ENCODE measurements at regions not wholly inside any gene's neighbourhood (a gene's known extent, or its start where the extent isn't known, plus 50 kb on each side); places are given as distances from the start of the nearest gene placed in this dataset.
"Not testable (repeated sequence)": the region's sequence is repeated elsewhere in the genome, so short reads cannot be mapped to it uniquely, and the experiment has no call there.

DNA sequence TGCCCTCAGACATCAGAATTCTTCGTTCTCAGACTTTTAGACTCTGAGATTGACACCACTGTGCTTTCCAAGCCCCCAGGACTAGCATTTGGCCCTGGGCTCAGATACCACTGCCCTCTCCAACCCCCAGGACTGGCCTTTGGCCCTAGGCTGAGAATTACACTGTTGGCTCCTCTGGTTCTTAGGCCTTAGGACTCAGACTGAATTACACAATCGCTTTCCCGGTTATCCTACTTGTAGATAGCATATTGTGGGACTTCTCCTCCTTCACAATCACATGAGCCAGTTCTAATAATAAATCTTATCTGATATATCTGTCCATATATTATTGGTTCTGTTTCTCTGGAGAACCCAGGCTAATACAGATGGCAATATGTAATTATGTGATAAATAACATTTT, 1725.5 kb downstream of the GRIK2 start:
- no peak for DNase-seq

DNA sequence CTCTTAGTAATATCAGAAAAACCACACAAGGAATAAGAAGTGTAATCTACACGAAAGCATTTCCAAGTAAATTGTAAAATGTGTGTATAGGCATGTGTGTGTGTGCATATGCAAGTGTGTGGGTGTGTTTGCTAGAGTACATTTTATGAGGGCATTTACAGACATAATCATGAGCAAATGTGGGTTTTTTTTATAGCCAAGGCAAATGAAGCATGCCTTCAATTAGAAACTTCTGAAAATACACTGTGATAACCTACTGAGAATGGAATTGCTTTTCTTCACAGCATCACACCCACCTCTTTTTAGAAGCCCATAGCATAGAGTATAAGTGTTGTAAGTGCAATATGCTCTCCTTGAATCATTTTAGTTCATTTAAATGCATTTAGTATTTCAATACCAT, 1721.1 kb downstream of the GRIK2 start:
- DNase-seq = no peak

DNA sequence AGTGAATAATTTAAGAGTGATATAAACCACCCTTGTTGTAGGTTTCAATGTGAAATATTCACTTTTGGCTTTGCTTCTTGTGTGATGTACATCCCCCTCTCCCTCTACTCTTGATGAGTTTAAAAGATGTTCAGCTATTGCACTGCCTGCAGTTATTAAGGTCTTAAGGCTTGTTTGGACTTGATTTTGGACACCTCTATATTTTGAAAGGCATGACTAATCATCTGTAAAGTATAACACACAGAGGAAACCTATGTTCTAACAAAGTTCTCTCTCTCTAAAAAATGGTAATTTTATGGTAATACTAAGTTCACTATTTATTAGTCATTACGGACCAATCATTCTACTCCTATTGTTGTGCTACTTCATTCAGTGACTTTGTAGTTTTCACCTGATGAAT, 1719.9 kb downstream of the GRIK2 start:
- no peak for DNase-seq

DNA sequence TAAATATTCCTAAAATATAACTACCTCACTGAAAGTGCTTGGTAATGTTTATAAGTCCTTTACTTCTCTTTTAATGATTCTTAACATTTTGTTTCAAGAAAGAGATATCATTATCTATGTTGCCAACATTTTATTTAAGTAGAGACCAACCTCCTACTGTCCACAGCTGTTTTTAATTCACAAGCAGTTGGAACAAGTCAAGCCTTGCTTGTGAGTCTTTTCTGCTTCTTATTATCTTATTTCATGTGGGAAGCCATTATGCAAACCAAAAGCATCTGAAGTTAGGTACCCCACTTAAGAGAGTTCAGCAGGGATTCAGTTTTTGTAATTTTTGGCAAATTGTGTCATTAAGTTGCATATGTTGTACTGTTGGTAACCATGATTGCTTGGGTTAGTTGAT, 1714.5 kb downstream of the GRIK2 start:
- no peak for DNase-seq

DNA sequence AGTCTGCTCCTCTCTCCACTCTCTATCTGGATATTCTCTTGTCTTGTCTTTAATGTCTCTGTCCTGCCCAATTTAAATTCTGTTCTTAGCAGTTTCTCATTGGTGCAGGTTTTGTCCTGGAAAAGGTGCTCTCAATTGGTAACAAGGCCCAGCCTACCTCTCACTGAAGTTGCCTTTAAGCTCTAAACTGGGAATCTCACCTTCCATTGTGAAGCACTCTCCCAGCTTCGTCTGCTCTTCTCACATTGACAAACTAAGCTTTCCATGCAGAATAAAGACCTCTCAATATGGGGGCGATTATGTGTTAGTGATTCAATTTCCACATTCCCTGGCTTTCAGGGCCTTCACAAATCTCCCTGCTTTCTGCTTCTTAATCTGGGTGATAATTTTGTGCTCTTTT, 1712.2 kb downstream of the GRIK2 start:
- DNase-seq = no peak

DNA sequence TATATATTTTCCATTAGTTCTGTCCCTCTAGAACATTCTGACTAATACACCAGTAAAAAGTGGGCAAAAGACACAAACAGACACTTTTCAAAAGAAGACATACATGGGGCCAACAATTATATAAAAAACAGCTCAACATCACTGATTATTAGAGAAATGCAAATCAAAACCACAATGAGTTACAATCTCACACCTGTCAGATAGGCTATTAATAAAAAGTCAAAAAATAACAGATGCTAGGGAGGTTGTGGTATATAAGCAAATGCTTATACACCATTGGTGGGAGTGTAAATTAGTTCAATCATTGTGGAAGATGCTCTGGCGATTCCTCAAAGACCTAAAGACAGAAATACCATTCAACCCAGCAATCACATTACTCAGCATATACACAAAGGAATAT, 1707.8 kb downstream of the GRIK2 start:
- DNase-seq = no peak

DNA sequence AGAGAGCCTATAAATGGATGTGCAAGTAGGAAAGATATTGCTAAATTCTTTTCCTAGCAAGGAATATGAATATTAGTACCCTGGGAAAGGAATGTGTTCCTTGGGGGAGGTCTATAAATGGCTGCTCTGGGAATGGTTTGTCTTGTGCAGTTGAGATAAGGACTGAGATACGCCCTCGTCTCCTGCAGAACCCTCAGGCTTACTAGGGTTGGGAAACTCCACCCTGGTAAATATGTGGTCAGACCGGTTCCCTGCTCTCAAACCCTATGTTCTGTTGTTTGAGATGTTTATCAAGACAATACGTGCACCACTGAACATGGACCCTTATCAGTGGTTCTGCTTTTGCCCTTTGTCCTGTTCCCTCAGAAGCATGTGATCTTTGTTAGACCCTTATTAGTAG, 1698.9 kb downstream of the GRIK2 start:
- DNase-seq = not testable (repeated sequence)

DNA sequence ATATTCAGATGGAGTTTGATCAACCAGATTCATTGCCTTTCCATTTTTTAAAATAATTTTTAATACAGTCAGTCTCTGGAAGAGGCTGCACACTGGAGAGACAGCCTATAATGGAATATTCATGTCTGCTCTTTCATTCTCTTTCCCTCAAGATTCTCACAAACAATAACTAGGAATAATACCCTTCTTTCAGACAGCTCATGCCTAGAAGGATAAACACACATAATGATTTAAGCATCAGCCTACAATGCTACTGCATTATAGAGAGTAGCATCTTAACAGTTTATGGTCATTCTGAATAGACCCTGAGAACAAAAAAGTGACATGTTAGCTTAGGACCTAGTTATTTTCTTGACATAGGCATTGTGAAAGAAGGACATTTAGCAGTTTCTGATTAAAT, 1692.3 kb downstream of the GRIK2 start:
- DNase-seq = no peak

DNA sequence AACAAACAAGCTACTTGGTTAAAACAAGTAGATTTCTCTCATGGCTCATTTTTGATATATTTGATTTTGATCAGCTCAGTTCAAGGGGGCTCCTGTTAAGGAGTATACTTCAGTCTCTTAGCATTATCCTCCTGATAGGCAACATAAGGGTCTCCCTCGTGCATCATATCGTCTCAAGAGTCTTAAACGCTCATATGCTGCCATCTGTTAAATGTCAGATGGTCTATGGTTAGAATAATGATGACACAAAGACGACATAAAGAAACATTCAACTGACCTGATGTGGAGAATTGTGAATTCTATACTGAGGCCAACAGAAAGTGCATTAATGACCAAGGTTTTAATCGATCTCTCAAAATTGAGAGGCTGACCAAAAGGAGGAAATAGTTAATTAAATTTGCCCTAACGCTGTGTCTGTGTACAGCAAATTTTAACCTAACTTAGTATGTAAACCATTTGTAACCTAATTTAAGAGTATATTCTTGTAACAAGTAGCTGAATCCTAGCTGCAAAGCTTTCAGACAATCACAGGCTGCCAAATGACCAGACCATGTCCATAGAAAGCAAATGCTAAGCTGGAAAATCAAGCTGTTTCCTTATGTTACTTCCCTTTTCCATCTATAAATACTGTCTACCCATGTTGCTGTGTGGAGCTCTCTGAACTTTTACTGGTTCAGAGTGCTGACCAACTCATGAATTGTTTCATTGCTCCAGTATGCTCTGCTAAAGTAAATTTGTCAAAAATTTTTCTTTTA, 1688.5 kb downstream of the GRIK2 start:
- DNase-seq = no peak

DNA sequence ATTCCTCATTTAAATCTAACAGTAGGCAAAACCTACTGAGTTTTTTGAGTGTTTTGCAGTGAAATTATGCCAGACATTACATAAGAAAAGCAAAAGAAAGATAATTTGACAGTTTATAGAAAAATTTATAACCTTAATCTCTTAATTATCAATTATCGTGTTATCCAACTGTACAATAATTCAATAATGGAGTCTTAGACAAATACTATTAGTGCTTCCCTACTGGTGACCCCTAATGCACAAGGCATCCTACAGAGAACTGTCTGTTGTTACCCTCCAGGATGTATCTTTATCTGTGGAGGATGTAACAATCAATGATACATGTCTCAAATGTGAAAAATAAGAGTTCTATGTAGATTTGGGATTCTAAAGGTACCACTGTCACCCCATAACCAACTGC, 1687.6 kb downstream of the GRIK2 start:
- DNase-seq = no peak

DNA sequence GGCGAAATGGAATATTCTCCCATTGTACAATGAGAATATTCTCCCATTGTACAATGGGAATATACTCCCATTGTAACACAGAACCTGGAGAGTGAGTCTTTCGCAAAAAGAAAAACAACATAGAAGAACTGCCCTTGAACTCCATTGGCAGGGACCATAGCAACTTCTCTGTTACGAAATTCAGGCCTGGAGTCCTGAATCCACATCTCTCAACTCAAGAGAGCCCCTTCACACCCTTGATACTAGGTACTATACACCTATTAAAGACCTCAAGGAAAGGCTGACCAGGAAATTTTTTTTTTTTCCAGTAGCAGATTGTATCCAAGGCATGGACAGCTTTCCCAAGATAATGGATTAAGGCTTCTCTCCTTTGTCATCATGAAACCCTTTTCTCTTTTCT, 1687.0 kb downstream of the GRIK2 start:
- no peak for DNase-seq

DNA sequence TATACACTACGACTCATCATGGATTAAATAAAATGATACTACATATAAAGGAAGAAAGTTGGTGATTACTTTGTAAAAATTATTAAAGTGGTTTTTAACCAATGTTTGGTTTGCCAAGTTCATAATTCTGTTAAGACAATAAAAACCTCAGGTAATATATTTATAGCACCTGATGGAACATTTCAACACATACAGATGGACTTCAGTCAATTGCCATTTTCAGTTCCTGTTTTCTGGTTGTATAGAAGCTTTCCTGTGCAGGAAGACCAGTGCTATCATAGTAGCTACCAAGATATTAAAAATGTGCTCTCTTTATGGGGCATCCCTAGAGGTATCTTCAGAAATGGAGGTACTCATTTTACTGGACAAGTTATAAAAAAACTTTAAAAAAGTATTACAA, 1686.4 kb downstream of the GRIK2 start:
- no peak for DNase-seq

DNA sequence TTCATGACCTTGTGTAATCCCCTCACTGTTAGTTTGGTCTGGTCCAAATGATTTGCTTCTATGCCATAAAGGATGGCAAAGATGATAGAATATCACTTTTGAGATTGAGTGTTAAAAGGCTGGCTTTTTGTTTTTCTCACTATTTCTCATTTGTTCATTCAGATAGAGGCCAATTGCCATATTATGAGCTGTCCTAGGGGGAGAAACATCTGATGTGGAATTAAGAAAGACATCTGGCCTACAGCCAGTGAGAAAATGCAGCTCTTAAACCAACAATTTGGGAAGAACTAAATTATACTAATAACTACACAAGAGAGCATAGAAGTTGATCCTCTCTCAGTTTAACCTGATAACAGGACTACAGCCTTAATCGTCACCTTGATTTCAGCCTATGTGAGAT, 1668.6 kb downstream of the GRIK2 start:
- no peak for DNase-seq

DNA sequence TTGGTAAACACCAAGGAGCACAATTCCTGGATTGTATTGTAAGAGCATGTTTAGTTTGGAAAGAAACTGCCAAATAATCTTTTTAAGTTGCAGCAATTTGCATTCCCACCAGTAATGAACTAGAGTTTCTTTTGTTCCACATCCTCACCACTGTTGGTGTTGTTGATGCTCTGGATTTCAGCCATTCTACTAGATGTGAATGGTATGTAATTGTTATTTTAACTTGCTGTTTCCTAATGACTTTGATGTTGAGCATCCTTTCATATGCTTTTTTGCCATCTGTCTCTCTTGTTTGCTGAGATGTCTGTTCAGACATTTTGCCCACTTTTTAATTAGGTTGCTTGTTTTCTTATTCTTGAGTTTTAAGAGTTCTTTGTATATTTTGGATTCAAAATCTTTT, 1654.1 kb downstream of the GRIK2 start:
- DNase-seq = no peak

DNA sequence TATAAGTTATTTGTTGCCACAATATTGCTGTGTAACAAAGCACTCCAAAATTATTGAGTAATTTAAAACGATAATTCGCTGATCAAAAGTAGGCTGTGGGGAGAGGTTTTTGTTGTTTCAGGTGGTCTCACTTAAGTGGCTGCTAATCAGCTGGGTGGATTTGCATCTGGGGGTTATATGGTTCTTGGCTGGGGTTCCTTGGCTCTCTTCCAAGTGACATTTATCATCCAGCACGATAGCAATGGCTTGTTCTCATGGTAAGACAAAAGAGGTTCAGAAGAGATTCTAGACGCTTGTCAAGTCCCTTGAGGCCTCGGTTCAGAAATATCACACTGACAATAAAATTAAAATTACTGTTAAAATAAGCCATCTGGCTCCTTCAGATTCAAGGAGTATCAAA, 1648.8 kb downstream of the GRIK2 start:
- DNase-seq = no peak

DNA sequence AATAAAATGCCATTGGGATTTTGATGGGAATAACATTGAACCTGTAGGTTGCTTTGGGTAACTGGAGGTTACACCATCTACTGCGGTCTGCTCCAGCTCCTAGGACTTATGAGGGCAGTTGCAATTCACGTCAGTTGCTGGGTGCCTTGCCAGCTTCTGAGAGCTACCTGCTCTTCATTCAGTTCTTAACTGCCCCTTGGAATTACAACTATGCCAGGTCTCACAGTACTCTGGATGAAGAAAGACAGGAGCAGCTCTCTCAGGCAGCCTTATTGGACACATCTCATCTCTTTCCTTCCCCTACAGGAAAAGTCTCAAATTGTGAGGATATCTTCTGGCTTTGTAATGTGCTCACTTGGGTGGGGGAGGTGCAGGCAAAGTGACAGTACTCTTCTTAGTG, 1643.3 kb downstream of the GRIK2 start:
- no peak for DNase-seq

DNA sequence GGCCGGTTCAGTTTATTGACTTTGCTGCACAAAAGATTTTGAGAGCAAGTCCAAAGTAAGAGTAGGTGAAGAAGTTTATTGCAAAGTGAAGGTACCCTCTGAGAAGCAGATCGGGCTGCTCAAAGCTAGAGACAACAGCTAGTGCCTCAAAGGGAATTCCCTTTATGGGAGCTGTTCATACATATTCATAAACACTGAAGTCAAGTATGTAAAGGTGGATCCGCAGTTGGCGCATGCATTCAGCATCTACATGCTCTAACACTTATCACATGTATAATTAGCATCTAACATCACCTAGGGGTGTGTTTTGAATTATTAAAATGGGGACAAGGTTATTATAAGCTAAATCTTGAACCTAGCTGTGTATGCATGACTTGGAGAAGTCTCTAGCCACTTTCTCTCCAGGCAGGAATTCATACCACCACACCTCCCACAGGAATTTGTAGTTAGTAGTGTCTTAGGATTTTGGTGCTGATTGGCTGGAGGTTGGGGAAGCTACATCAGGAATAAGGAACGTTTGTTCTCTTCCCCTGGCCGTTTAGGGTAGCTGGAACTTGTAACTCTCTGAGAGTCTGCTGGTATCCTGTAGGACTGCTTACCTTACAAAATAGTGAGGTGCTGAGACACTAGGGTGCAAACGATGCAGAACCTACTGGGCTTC, 1633.9 kb downstream of the GRIK2 start:
- DNase-seq = no peak

DNA sequence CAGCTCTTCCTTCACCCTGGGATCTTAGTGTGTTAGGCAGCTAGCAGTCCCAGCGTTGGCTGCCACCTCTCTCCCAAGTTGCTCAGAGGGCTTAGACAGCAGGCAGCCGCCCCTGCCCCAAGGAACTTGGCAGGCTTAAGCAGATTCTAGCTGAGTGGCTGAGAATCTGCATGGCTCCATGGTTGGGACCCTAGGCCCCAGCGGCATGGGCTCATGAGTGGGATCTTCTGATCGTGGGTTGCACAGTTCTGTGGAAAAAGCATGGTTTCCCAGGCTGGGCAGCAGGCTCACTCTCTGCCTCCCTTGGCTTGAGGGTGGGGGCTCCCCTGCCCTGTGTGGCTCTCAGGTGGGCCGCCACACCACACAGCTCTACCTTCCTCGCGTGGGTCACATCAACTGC, 1624.9 kb downstream of the GRIK2 start:
- no peak for DNase-seq

DNA sequence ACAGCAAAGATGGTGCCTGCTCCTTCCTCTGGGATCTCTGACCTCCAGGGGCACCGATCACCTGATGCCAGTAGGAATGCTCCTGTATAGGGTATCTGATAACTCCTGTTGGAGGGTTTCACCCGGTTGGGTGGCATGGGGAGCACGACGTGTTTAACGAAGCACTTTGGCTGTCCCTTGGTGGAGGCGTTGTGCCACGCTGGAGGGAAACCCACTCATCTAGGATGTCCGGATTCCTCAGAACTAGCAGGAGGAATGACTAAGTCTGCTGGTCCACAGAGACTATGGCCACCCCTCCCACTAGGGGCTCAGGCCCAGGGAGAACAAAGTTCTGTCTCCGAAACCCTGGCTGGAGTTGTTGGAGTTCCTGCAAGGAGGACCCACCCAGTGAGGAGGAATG, 1624.4 kb downstream of the GRIK2 start:
- DNase-seq = no peak

DNA sequence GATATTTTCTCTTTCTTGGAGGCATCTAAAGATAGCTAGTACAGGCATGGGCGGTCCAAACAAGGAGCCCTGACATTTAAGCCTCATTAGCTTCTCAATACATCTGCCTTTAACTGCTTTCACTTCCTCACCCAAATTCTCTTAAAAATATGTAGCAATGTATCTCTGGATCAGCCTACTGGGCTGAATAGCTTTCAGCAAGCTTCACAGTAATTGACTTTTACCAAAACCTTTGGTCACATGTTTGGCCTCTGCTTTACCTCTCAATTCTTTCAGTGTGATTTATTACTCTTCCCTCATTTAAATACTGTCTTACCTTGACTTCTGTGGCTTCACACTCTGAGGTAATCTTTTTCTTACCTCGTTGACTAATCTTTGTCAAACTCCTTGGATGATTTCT, 1618.1 kb downstream of the GRIK2 start:
- no peak for DNase-seq

DNA sequence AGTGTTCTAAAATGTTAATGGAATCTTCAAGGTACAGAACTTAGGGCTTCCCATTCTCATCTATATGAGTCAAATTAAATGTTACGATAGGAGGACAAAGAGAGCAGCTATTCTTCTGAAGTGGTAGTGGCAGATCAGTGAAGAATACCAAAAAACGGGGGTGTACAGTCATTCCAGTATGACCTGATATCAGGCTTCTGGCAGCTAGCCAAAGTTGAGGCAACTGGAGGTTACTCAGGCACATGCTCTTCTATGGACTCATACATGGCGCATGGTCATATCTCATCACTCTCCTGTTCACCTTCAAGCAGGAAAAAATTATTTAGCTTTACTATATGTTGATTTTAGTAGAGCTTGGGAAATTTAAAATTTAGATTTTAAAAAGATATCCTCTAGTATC, 1608.8 kb downstream of the GRIK2 start:
- no peak for DNase-seq

DNA sequence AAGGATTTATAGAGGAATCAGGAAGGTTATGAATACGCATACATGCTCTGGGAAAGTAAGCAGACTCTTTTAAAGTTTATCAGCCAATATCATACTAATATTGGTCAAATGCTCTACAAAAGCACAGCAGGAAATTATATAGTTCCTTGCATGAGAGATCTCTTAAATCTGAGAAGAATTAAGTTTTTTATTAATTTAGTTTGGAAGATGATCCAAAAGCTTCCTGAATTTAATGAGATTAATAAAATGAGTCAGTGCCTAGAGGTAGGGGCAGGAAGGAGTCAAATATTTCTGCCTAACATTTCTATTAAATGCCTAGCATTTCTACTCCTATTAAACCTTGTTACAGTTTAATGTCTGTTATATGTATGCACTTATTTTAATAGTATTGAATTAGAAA, 1608.2 kb downstream of the GRIK2 start:
- no peak for DNase-seq

DNA sequence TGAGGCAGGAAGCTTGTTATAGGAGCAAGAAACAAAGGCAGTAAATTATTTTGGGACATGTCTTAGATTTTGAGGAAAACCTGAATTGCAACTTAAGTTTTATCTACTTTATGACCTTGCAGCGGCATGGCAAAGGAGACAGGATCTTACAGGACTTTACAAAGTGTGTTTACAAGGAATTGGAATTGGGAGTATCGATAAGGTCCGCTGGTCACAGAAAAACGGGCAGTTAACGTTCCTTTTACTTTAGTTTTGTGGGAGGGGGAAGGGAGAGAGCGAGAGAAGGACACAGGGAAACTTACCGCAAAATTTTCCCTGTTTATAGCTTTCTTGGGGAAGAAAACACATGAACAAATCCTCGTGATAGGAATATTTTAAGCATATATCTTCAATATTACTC, 1607.2 kb downstream of the GRIK2 start:
- no peak for DNase-seq

DNA sequence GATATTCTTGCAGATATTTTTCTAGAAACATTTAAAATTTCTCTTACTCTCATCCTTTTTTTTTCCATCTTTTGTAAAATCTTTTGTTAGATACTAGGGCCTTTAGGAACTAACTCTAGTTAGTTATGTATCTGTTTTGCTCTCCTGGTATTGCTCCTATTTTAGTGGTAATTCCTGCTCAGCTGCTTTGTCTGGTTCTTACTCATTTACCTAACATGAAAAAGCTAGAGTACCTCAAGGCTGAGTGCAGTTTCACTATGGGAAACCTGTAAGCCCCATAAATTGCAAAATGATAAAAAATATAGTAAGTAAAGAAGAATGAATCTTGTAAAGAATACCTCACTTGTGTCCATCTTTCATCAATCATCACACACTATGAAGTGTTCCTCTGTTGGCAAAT, 1602.0 kb downstream of the GRIK2 start:
- DNase-seq = no peak

DNA sequence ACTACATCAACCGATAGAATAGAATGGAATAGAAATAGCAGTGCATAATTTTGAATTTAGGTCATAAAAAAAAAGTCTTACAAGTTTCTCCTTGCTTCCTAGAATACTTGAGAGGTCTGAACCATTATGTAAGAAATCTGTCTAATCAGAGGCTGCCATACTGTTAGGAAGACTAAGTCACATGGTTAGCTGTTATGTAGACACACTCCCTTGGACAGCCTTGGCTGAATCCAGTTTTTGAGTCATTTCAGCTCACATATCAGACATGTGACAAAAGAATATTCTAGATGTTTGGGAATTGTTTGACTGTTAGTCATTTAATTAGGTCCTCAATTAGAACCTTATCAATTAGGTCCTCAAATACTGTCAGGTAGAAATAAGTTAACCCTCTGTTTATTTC, 1601.4 kb downstream of the GRIK2 start:
- DNase-seq = no peak

Data from left hindlimb (tissue), 1 donor.